ENCODE measurements at regions not wholly inside any gene's neighbourhood (a gene's known extent, or its start where the extent isn't known, plus 50 kb on each side); places are given as distances from the start of the nearest gene placed in this dataset.

GRCh38 chr2:49858113-49858490, 703.8 kb upstream of the FSHR start:
- no peak for DNase-seq (ENCODE audit: low read depth, low spot score)
- Histone ChIP-seq H2AFZ (ENCODE audit: low read depth, low read length, poor library complexity, severe bottlenecking) (no peak overlapping the region), H4K20me1 (ENCODE audit: insufficient read depth) (no peaks in the 10 kb centered on the region), H3K27ac (ENCODE audit: low read depth, low read length) (no peak overlapping the region), H3K36me3 (ENCODE audit: control insufficient read depth in 1 of 2, insufficient read depth in 2 of 2, low read length in 2 of 2) (no peaks in the 10 kb centered on the region), H3K9ac (ENCODE audit: low read length) (no peak overlapping the region), H3K79me2 (ENCODE audit: insufficient read depth, low read length) (no peaks in the 10 kb centered on the region), H3K4me3 (replicated peaks in 1 of 2; ENCODE audit: low read depth in 1 of 2, low read length in 2 of 2) (no peak overlapping the region), H3K4me1 (ENCODE audit: control insufficient read depth in 1 of 2, insufficient read depth in 2 of 2, low read length in 2 of 2) (no peaks in the 10 kb centered on the region), H3K9me2 (ENCODE audit: insufficient read depth) (no peaks in the 10 kb centered on the region), H3K27me3 (ENCODE audit: insufficient read depth, low read length) (no peaks in the 10 kb centered on the region), H3K4me2 (ENCODE audit: low read length) (no peak overlapping the region), H3K9me3 (ENCODE audit: control insufficient read depth in 1 of 2, insufficient read depth in 1 of 2, low read depth in 1 of 2, low read length in 2 of 2) (peaks cover 3 to 28% of the 10 kb centered on the region in 2 experiments; a peak in 2 of 4 replicates)
- TF ChIP-seq CTCF (IDR thresholded peaks at IDR 0.05 in 2 of 3, conservative IDR thresholded peaks at IDR 0.05 in 1 of 3; ENCODE audit: borderline replicate concordance in 1 of 3, insufficient read depth in 1 of 3, low read depth in 2 of 3, low read length in 2 of 3): no peak
- TF ChIP-seq SRF (IDR thresholded peaks at IDR 0.05; ENCODE audit: low read depth): no peak
- TF ChIP-seq EZH2phosphoT487 (IDR thresholded peaks at IDR 0.05; ENCODE audit: borderline replicate concordance): no peak
- TF ChIP-seq ATF3 (IDR thresholded peaks at IDR 0.05): no peak
- ChIA-PET POLR2A (no interaction called here), CTCF (no interaction called here), RAD21 (ENCODE audit: low non-redundant PET in 1 of 2, low total read pairs in 2 of 2, uncharacterized antibody in 2 of 2, unreplicated experiment in 2 of 2) (no interaction called here)
- intact Hi-C loops (cut with micrococcal nuclease): no loop called here
- no TSS peak for BruUV-seq (replicated peaks)
- ATAC-seq: no peak

GRCh38 chr2:49857371-49858112, 703.2 kb upstream of the FSHR start:
- intact Hi-C loops (cut with micrococcal nuclease): no loop called here
- POLR2A ChIA-PET: no interaction called here
- no peak overlapping the region for H3K4me2 ChIP-seq (ENCODE audit: low read length)
- no peaks in the 10 kb centered on the region for H3K9me2 ChIP-seq (ENCODE audit: insufficient read depth)
- CTCF ChIA-PET: no interaction called here
- no peaks in the 10 kb centered on the region for H3K27me3 ChIP-seq (ENCODE audit: insufficient read depth, low read length)
- no peaks in the 10 kb centered on the region for H4K20me1 ChIP-seq (ENCODE audit: insufficient read depth)
- H3K27ac ChIP-seq (ENCODE audit: low read depth, low read length): no peak overlapping the region
- RAD21 ChIA-PET (ENCODE audit: low non-redundant PET in 1 of 2, low total read pairs in 2 of 2, uncharacterized antibody in 2 of 2, unreplicated experiment in 2 of 2): no interaction called here
- no peak overlapping the region for H3K9ac ChIP-seq (ENCODE audit: low read length)
- H3K4me1 ChIP-seq (ENCODE audit: control insufficient read depth in 1 of 2, insufficient read depth in 2 of 2, low read length in 2 of 2): no peaks in the 10 kb centered on the region
- no peak for DNase-seq (ENCODE audit: low read depth, low spot score)
- no peak overlapping the region for H3K4me3 ChIP-seq (replicated peaks in 1 of 2; ENCODE audit: low read depth in 1 of 2, low read length in 2 of 2)
- peaks cover 1 to 23% of the 10 kb centered on the region in 2 experiments; a peak in 2 of 4 replicates for H3K9me3 ChIP-seq (ENCODE audit: control insufficient read depth in 1 of 2, insufficient read depth in 1 of 2, low read depth in 1 of 2, low read length in 2 of 2)
- H3K36me3 ChIP-seq (ENCODE audit: control insufficient read depth in 1 of 2, insufficient read depth in 2 of 2, low read length in 2 of 2): no peaks in the 10 kb centered on the region
- no peaks in the 10 kb centered on the region for H3K79me2 ChIP-seq (ENCODE audit: insufficient read depth, low read length)
- no TSS peak for BruUV-seq (replicated peaks)
- ATAC-seq: no peak
- no peak overlapping the region for H2AFZ ChIP-seq (ENCODE audit: low read depth, low read length, poor library complexity, severe bottlenecking)
- no peak for TF ChIP-seq SP1 (IDR thresholded peaks at IDR 0.05; ENCODE audit: low read depth)
- no peak for TF ChIP-seq YY1 (IDR thresholded peaks at IDR 0.05; ENCODE audit: extremely low read depth, insufficient replicate concordance, low read depth, low read length)
- no peak for TF ChIP-seq CTCF (IDR thresholded peaks at IDR 0.05 in 2 of 3, conservative IDR thresholded peaks at IDR 0.05 in 1 of 3; ENCODE audit: borderline replicate concordance in 1 of 3, insufficient read depth in 1 of 3, low read depth in 2 of 3, low read length in 2 of 3)
- TF ChIP-seq ATF3 (IDR thresholded peaks at IDR 0.05): no peak
- no peak for TF ChIP-seq JUND (IDR thresholded peaks at IDR 0.05)
- no peak for TF ChIP-seq ZFX (IDR thresholded peaks at IDR 0.05)
- no peak for TF ChIP-seq REST (IDR thresholded peaks at IDR 0.05; ENCODE audit: low read depth)
- TF ChIP-seq EZH2 (IDR thresholded peaks at IDR 0.05): no peak
